Spinal cord (tissue), 9 donors: ENCODE measurements at regions not wholly inside any gene's neighbourhood (a gene's known extent, or its start where the extent isn't known, plus 50 kb on each side); places are given as distances from the start of the nearest gene placed in this dataset.
A peak's percentile ranks its signal among the peaks of the same experiment; 100 is the strongest.

ENCODE experiments used
- DNase-seq, 6 donors: peaks; one replicate each; pipeline versions ENCODE4 v3.0.0 to v3.0.0-alpha.2; 2013 to 2015; ENCODE audit warnings: low spot score in 6 of 6, low read depth in 4 of 6
- H3K27ac ChIP-seq: one replicate; pipeline ENCODE4 v1.5.1; 2013; ENCODE audit warnings: low read depth, low read length, control low read depth
- H3K27me3 ChIP-seq: one replicate; pipeline ENCODE4 v1.6.1; 2013; ENCODE audit warnings: low read length; ENCODE audit not compliant: control insufficient read depth, insufficient read depth
- H3K36me3 ChIP-seq: one replicate; pipeline ENCODE4 v1.6.1; 2013; ENCODE audit warnings: low read length; ENCODE audit not compliant: control insufficient read depth, insufficient read depth
- H3K4me1 ChIP-seq: one replicate; pipeline ENCODE4 v1.6.1; 2013; ENCODE audit warnings: low read length; ENCODE audit not compliant: control insufficient read depth, insufficient read depth
- H3K4me3 ChIP-seq: one replicate; pipeline ENCODE4 v1.5.1; 2013; ENCODE audit warnings: low read depth, low read length, control low read depth
- H3K9me3 ChIP-seq: one replicate; pipeline ENCODE4 v1.6.1; 2013; ENCODE audit warnings: low read length; ENCODE audit not compliant: control insufficient read depth, insufficient read depth
- WGBS: methylation state at CpG from one replicate; pipeline ENCODE4 v1.1.5; 2013; ENCODE audit warnings: missing lambda C conversion rate; ENCODE audit not compliant: insufficient coverage; 5-methylcytosine and 5-hydroxymethylcytosine counted together
- donor health status: healthy.

GRCh38 chr4:138053641-138054301 lies 188.4 kb downstream of the SLC7A11 start:
- no CpG with 5 or more reads among the region's 5 CpGs for WGBS
- peak in 2 of 6 donors; percentile 15 to 61 for DNase-seq

GRCh38 chr4:138052806-138053632 lies 189.1 kb downstream of the SLC7A11 start:
- H3K4me3 ChIP-seq, result no peak overlapping the region
- H3K36me3 ChIP-seq, result no peaks in the 10 kb centered on the region
- H3K27me3 ChIP-seq, result no peaks in the 10 kb centered on the region
- no peak for DNase-seq
- no peak overlapping the region for H3K27ac ChIP-seq
- 91% methylated on average over 23 of the region's 31 CpGs for WGBS
- H3K9me3 ChIP-seq, result no peaks in the 10 kb centered on the region
- H3K4me1 ChIP-seq, result no peaks in the 10 kb centered on the region

More at GRCh38 chr4:138053641-138054301, 188.4 kb downstream of the SLC7A11 start:
- Histone ChIP-seq H3K27me3 (no peaks in the 10 kb centered on the region), H3K9me3 (no peaks in the 10 kb centered on the region), H3K4me1 (no peaks in the 10 kb centered on the region), H3K4me3 (no peak overlapping the region), H3K27ac (no peak overlapping the region), H3K36me3 (no peaks in the 10 kb centered on the region)

- WGBS, result no CpG with 5 or more reads among the region's 3 CpGs
Observed at GRCh38 chr4:138051157-138051556, 191.0 kb downstream of the SLC7A11 start.

GRCh38 chr4:138050601-138051000 lies 191.5 kb downstream of the SLC7A11 start:
- no peaks in the 10 kb centered on the region for H3K27me3 ChIP-seq
- H3K4me1 ChIP-seq, result no peaks in the 10 kb centered on the region
- WGBS, result 17% methylated on average over 1 of the region's 6 CpGs
- H3K9me3 ChIP-seq, result no peaks in the 10 kb centered on the region
- DNase-seq, result no peak
- no peaks in the 10 kb centered on the region for H3K36me3 ChIP-seq
- H3K27ac ChIP-seq, result no peak overlapping the region
- no peak overlapping the region for H3K4me3 ChIP-seq

More at GRCh38 chr4:138051157-138051556, 191.0 kb downstream of the SLC7A11 start:
- Histone ChIP-seq H3K9me3 (no peaks in the 10 kb centered on the region), H3K4me1 (no peaks in the 10 kb centered on the region), H3K36me3 (no peaks in the 10 kb centered on the region), H3K4me3 (no peak overlapping the region), H3K27me3 (no peaks in the 10 kb centered on the region), H3K27ac (no peak overlapping the region)
- no peak for DNase-seq

GRCh38 chr4:138049355-138049754 lies 192.8 kb downstream of the SLC7A11 start:
- peak in 2 of 6 donors; percentile 16 to 33 for DNase-seq
- Histone ChIP-seq H3K4me3 (no peak overlapping the region), H3K27ac (no peak overlapping the region), H3K36me3 (no peaks in the 10 kb centered on the region), H3K27me3 (no peaks in the 10 kb centered on the region), H3K9me3 (no peaks in the 10 kb centered on the region), H3K4me1 (no peaks in the 10 kb centered on the region)
- WGBS, result 59% methylated on average over 2 of the region's 5 CpGs

- Histone ChIP-seq H3K36me3 (no peaks in the 10 kb centered on the region), H3K4me3 (no peak overlapping the region), H3K4me1 (no peaks in the 10 kb centered on the region), H3K27ac (no peak overlapping the region), H3K9me3 (no peaks in the 10 kb centered on the region), H3K27me3 (no peaks in the 10 kb centered on the region)
- no peak for DNase-seq
- 100% methylated on average over 1 of the region's 5 CpGs for WGBS
Observed at GRCh38 chr4:138047290-138047689, 194.9 kb downstream of the SLC7A11 start.

GRCh38 chr4:138045036-138045435 lies 197.1 kb downstream of the SLC7A11 start:
- no peak for DNase-seq
- Histone ChIP-seq H3K4me1 (no peaks in the 10 kb centered on the region), H3K4me3 (no peak overlapping the region), H3K27ac (no peak overlapping the region), H3K36me3 (no peaks in the 10 kb centered on the region), H3K27me3 (no peaks in the 10 kb centered on the region), H3K9me3 (no peaks in the 10 kb centered on the region)
- no CpG with 5 or more reads among the region's 3 CpGs for WGBS

- no peak overlapping the region for H3K4me3 ChIP-seq
- H3K27ac ChIP-seq, result no peak overlapping the region
- no peaks in the 10 kb centered on the region for H3K4me1 ChIP-seq
- H3K36me3 ChIP-seq, result no peaks in the 10 kb centered on the region
- DNase-seq, result no peak
- no peaks in the 10 kb centered on the region for H3K9me3 ChIP-seq
- WGBS, result no CpG with 5 or more reads among the region's 2 CpGs
- H3K27me3 ChIP-seq, result no peaks in the 10 kb centered on the region
Observed at GRCh38 chr4:138039010-138039409, 203.1 kb downstream of the SLC7A11 start.

- H3K36me3 ChIP-seq, result no peaks in the 10 kb centered on the region
- H3K27ac ChIP-seq, result no peak overlapping the region
- DNase-seq, result no peak
- WGBS, result 100% methylated on average over 1 of the region's 3 CpGs
- no peaks in the 10 kb centered on the region for H3K27me3 ChIP-seq
- no peak overlapping the region for H3K4me3 ChIP-seq
- no peaks in the 10 kb centered on the region for H3K9me3 ChIP-seq
- no peaks in the 10 kb centered on the region for H3K4me1 ChIP-seq
Observed at GRCh38 chr4:138037696-138038095, 204.5 kb downstream of the SLC7A11 start.
